Right lobe of liver (tissue), 4 donors: ENCODE measurements at regions not wholly inside any gene's neighbourhood (a gene's known extent, or its start where the extent isn't known, plus 50 kb on each side); places are given as distances from the start of the nearest gene placed in this dataset.

Experiments
- CTCF ChIP-seq, 4 donors: fragments of 200-600 bp in 3 of 4; fragments of 450-650 bp in 1 of 4; IDR thresholded peaks; one replicate each; pipeline versions ENCODE4 v1.5.1 to v1.8.0; 2016 to 2022; ENCODE audit warnings: antibody characterized with exemption in 4 of 4, mild to moderate bottlenecking in 2 of 4
- POLR2A ChIP-seq: fragments of 450-650 bp; IDR thresholded peaks from one replicate; pipeline ENCODE4 v1.6.1; 2017; ENCODE audit warnings: antibody characterized with exemption, mild to moderate bottlenecking
- donor health status: DM: no; HTN: no; CAD: no.
- donor health status: DM: no; HTN: no; CAD: no.
- donor health status: DM: no; HTN: yes; CAD: no.

- no peak for TF ChIP-seq CTCF (IDR thresholded peaks at IDR 0.05)
- TF ChIP-seq POLR2A = no peak
Measured at GRCh38 chr5:24268482-24269056, 376.2 kb downstream of the CDH10 start.
